MM.1S (cell line): ENCODE measurements at regions not wholly inside any gene's neighbourhood (a gene's known extent, or its start where the extent isn't known, plus 50 kb on each side); places are given as distances from the start of the nearest gene placed in this dataset.

ENCODE experiments used
- DNase-seq: peaks from one replicate; pipeline ENCODE4 v3.0.0-alpha.2; 2015
- H2AFZ ChIP-seq: fragments of 300-600 bp; sonication (generic); 2 replicates; pipeline ENCODE4 v1.6.0; 2016; ENCODE audit warnings: antibody characterized with exemption, low read length
- H3F3A ChIP-seq: fragments of 300-600 bp; sonication (generic); 2 replicates; pipeline ENCODE4 v1.6.1; 2016; ENCODE audit warnings: mild to moderate bottlenecking, antibody characterized with exemption, low read length, moderate library complexity, mixed read lengths; ENCODE audit not compliant: insufficient read depth
- H3K27ac ChIP-seq: fragments of 300-600 bp; sonication (generic); 2 replicates; pipeline ENCODE4 v1.5.1; 2016; ENCODE audit warnings: mild to moderate bottlenecking, low read length
- H3K27me3 ChIP-seq: fragments of 300-600 bp; sonication (generic); replicated peaks from 2 replicates; pipeline ENCODE4 v1.6.0; 2016; ENCODE audit warnings: low read length; ENCODE audit not compliant: insufficient read depth
- H3K36me3 ChIP-seq: fragments of 300-600 bp; sonication (generic); replicated peaks from 2 replicates; pipeline ENCODE4 v1.6.1; 2016; ENCODE audit warnings: mild to moderate bottlenecking, low read length, mixed read lengths; ENCODE audit not compliant: insufficient read depth
- H3K4me1 ChIP-seq: fragments of 300-600 bp; sonication (generic); 2 replicates; pipeline ENCODE4 v1.6.1; 2016; ENCODE audit warnings: low read length, mixed read lengths
- H3K4me2 ChIP-seq: fragments of 300-600 bp; sonication (generic); 2 replicates; pipeline ENCODE4 v1.6.0; 2016; ENCODE audit warnings: low read depth, low read length
- H3K4me3 ChIP-seq: fragments of 300-600 bp; sonication (generic); 2 replicates; pipeline ENCODE4 v1.5.1; 2016; ENCODE audit warnings: low read length, mixed read lengths
- H3K79me2 ChIP-seq: fragments of 300-600 bp; sonication (generic); 2 replicates; pipeline ENCODE4 v1.6.1; 2016; ENCODE audit warnings: mixed run types, low read length, mixed read lengths
- H3K9ac ChIP-seq: fragments of 300-600 bp; sonication (generic); 2 replicates; pipeline ENCODE4 v1.6.1; 2016; ENCODE audit warnings: low read length, mixed read lengths
- H3K9me2 ChIP-seq: fragments of 300-600 bp; sonication (generic); replicated peaks from 2 replicates; pipeline ENCODE4 v1.6.1; 2016; ENCODE audit warnings: mild to moderate bottlenecking, low read length, mixed read lengths; ENCODE audit not compliant: insufficient read depth
- H3K9me3 ChIP-seq: fragments of 300-600 bp; sonication (generic); replicated peaks from 2 replicates; pipeline ENCODE4 v1.6.1; 2016; ENCODE audit warnings: mild to moderate bottlenecking, low read length, mixed read lengths; ENCODE audit not compliant: insufficient read depth
- H4K20me1 ChIP-seq: fragments of 300-600 bp; sonication (generic); 2 replicates; pipeline ENCODE4 v1.6.1; 2016; ENCODE audit warnings: mild to moderate bottlenecking, low read length, moderate library complexity, mixed read lengths; ENCODE audit not compliant: insufficient read depth
- EZH2 ChIP-seq: fragments of 300-600 bp; sonication (generic); optimal IDR thresholded peaks from 2 replicates; pipeline ENCODE3; 2017; ENCODE audit warnings: low read depth, mild to moderate bottlenecking, antibody characterized with exemption, low read length, mixed read lengths
- EZH2phosphoT487 ChIP-seq: fragments of 300-600 bp; sonication (generic); IDR thresholded peaks from 2 replicates; pipeline ENCODE4 v1.6.1; 2018; ENCODE audit warnings: antibody characterized with exemption, low read length
- TF ChIP-seq, protein P1 (sequence below): fragments of 300-600 bp; sonication (generic); IDR thresholded peaks from 2 replicates; pipeline ENCODE4 v1.5.1; 2016; ENCODE audit warnings: antibody characterized with exemption, low read length, mixed read lengths

DNA sequence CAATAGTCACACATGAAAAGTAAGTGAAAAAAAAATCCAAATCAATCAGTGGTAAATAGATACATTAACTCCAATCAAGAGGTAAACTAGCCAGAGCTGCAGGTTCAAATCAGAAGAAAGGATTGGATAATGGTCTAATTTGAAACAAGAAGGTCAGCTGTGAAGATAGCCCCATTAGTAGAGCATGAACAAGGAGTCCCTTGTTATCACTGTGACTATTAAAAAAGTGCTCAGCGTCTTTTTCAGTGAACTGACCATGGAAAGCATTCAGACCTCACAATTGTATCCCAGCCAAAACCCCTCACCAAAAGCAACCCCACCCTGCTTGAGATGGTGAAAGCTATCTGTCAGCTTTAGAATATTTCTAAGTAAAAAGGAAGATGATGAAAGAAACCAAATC, 125.0 kb upstream of the EGLN3 start:
- Histone ChIP-seq H2AFZ (no peak overlapping the region), H3K9me2 (no peaks in the 10 kb centered on the region)

DNA sequence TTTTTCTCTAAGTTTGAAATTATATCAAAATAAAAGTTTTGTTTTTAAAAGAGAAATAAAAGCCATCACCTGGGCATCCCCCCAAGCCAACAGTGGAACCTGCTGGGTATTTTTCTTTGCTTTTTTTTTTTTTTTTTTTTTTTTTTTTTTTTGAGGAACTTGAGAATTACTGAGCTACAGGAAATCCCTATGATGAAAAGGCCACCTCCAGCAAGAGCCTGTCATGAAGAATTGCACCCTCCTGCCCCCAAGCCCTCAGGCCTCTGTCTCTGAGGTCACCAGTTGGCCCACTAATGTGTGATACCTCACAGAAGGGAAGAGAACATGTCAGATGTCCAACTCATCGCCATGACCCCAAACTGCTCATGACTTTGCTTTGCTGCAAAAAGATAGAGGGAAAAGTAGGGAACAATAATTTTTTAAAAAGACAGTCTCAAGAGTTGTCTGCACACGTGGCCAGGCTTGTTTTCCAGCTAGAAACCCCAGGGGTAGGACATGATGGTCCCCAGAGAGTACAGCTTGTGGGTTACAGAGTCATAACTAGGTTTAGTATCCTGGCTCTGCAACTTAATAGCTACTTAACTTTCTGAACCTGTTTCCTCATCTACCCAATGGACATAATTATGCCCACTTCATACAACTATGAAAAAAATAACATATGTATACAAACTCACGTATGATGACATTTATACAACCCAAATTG, 124.3 kb upstream of the EGLN3 start:
- no peak for DNase-seq
- Histone ChIP-seq H3K36me3 (no peaks in the 10 kb centered on the region), H3F3A (no peaks in the 10 kb centered on the region), H3K4me1 (no peaks in the 10 kb centered on the region), H3K9me3 (no peaks in the 10 kb centered on the region), H3K9me2 (no peaks in the 10 kb centered on the region), H3K79me2 (no peaks in the 10 kb centered on the region), H3K27ac (no peak overlapping the region), H2AFZ (no peak overlapping the region), H3K27me3 (no peaks in the 10 kb centered on the region), H3K4me2 (no peak overlapping the region), H3K9ac (no peak overlapping the region), H4K20me1 (no peaks in the 10 kb centered on the region), H3K4me3 (no peak overlapping the region)
- TF ChIP-seq EZH2 (no peak), EZH2phosphoT487 (no peak)
- TF ChIP-seq, protein P1, sequence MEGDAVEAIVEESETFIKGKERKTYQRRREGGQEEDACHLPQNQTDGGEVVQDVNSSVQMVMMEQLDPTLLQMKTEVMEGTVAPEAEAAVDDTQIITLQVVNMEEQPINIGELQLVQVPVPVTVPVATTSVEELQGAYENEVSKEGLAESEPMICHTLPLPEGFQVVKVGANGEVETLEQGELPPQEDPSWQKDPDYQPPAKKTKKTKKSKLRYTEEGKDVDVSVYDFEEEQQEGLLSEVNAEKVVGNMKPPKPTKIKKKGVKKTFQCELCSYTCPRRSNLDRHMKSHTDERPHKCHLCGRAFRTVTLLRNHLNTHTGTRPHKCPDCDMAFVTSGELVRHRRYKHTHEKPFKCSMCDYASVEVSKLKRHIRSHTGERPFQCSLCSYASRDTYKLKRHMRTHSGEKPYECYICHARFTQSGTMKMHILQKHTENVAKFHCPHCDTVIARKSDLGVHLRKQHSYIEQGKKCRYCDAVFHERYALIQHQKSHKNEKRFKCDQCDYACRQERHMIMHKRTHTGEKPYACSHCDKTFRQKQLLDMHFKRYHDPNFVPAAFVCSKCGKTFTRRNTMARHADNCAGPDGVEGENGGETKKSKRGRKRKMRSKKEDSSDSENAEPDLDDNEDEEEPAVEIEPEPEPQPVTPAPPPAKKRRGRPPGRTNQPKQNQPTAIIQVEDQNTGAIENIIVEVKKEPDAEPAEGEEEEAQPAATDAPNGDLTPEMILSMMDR, result no peak

More for the DNA sequence above, 125.0 kb upstream of the EGLN3 start:
- H3K27ac ChIP-seq, result no peak overlapping the region
- no peak for DNase-seq
- H3K4me3 ChIP-seq, result no peak overlapping the region
- no peaks in the 10 kb centered on the region for H3K36me3 ChIP-seq
- H3F3A ChIP-seq, result no peaks in the 10 kb centered on the region
- H3K9me3 ChIP-seq, result no peaks in the 10 kb centered on the region
- no peaks in the 10 kb centered on the region for H4K20me1 ChIP-seq
- H3K4me2 ChIP-seq, result no peak overlapping the region
- TF ChIP-seq EZH2phosphoT487 (no peak), EZH2 (no peak)
- TF ChIP-seq, protein P1, result no peak
- H3K4me1 ChIP-seq, result no peaks in the 10 kb centered on the region
- no peak overlapping the region for H3K9ac ChIP-seq
- no peaks in the 10 kb centered on the region for H3K27me3 ChIP-seq
- H3K79me2 ChIP-seq, result no peaks in the 10 kb centered on the region

DNA sequence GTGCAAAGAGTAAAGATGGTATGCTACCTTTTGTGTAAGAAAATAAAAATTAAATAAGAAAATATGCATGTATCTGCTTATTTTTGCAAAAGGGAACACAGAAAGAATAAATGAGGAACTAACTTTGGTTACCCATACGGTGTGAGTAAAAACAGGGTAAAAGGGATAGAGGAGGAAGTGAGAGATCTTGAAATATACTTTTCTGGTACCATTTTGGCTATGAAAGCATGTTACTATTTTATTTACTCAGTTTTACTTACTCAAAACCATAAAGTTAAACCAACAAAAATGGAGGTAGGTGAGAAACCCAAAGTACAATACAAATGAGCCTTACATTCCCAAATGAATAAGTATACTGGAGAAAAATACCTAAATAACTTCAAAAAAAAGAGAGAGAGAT, 122.0 kb upstream of the EGLN3 start:
- no peaks in the 10 kb centered on the region for H4K20me1 ChIP-seq
- no peaks in the 10 kb centered on the region for H3K4me1 ChIP-seq
- DNase-seq, result no peak
- H3K9me2 ChIP-seq, result no peaks in the 10 kb centered on the region
- H3F3A ChIP-seq, result no peaks in the 10 kb centered on the region
- H3K36me3 ChIP-seq, result no peaks in the 10 kb centered on the region
- no peaks in the 10 kb centered on the region for H3K27me3 ChIP-seq
- no peak overlapping the region for H3K4me3 ChIP-seq
- no peak overlapping the region for H2AFZ ChIP-seq
- no peaks in the 10 kb centered on the region for H3K79me2 ChIP-seq
- no peak for TF ChIP-seq EZH2phosphoT487
- no peak for TF ChIP-seq EZH2
- TF ChIP-seq, protein P1, result no peak
- no peaks in the 10 kb centered on the region for H3K9me3 ChIP-seq
- no peak overlapping the region for H3K4me2 ChIP-seq
- H3K9ac ChIP-seq, result no peak overlapping the region
- no peak overlapping the region for H3K27ac ChIP-seq
